B cell (primary cell): ENCODE measurements at regions not wholly inside any gene's neighbourhood (a gene's known extent, or its start where the extent isn't known, plus 50 kb on each side); places are given as distances from the start of the nearest gene placed in this dataset.

Source experiments
- ATAC-seq: fragments of 200-7000 bp; cut with Tn5 transposase; one replicate; pipeline ENCODE4 v1.10.0; 2021; ENCODE audit warnings: low read depth, mild to moderate bottlenecking, moderate number of reproducible peaks, moderate library complexity
- CTCF ChIA-PET: fragments of 350-600 bp; sonication (Branson Sonifier 250); formaldehyde crosslinking; loops from one replicate; lab custom pipeline; 2021; ENCODE audit warnings: antibody characterized with exemption, inconsistent platforms; lab: Charles Lee
- POLR2A ChIA-PET: fragments of 350-600 bp; sonication (Branson Sonifier 250); formaldehyde crosslinking; loops from one replicate; lab custom pipeline; 2021; ENCODE audit warnings: antibody characterized with exemption; lab: Charles Lee
- DNase-seq: peaks from one replicate; pipeline ENCODE4 v3.0.0; 2013
- H2AFZ ChIP-seq: 2 replicates; pipeline ENCODE4 v1.6.1; 2012; ENCODE audit warnings: mild to moderate bottlenecking, low read depth, low read length; ENCODE audit not compliant: insufficient read depth, poor library complexity, severe bottlenecking
- H3K27ac ChIP-seq, 2 donors: 1 replicate in 1 of 2; 2 replicates in 1 of 2; pipeline ENCODE4 v1.5.1; 2012 to 2013; ENCODE audit warnings: low read length in 2 of 2, mild to moderate bottlenecking in 2 of 2, moderate library complexity in 1 of 2
- H3K27me3 ChIP-seq, 4 experiments: fragments of 200-600 bp in 1 of 4; sonication (generic) in 1 of 4; replicated peaks in 1 of 4; 1 replicate in 2 of 4; 2 replicates in 2 of 4; pipeline versions ENCODE4 v1.6.1 to v1.7.0; 2013 to 2016; ENCODE audit warnings: low read length in 3 of 4, mild to moderate bottlenecking in 2 of 4, mixed read lengths in 1 of 4, moderate library complexity in 1 of 4; ENCODE audit not compliant: insufficient read depth in 4 of 4, control insufficient read depth in 3 of 4; ENCODE audit errors: control extremely low read depth in 1 of 4
- H3K36me3 ChIP-seq, 2 experiments: replicated peaks in 1 of 2; 1 replicate in 1 of 2; 2 replicates in 1 of 2; pipeline versions ENCODE4 v1.6.1 to v1.7.1; 2013; ENCODE audit warnings: low read length in 1 of 2; ENCODE audit not compliant: insufficient read depth in 2 of 2, control insufficient read depth in 1 of 2; ENCODE audit errors: control extremely low read depth in 1 of 2, extremely low read depth in 1 of 2
- H3K4me1 ChIP-seq, 2 donors: fragments of 200-600 bp in 1 of 2; sonication (generic) in 1 of 2; 1 replicate in 1 of 2; 2 replicates in 1 of 2; pipeline versions ENCODE4 v1.5.1 to v1.6.1; 2013 to 2017; ENCODE audit warnings: low read length in 2 of 2; ENCODE audit not compliant: control insufficient read depth in 2 of 2, insufficient read depth in 2 of 2
- H3K4me2 ChIP-seq: replicated peaks from 2 replicates; pipeline ENCODE3; 2012; ENCODE audit warnings: mild to moderate bottlenecking, low read depth, low read length; ENCODE audit not compliant: poor library complexity, severe bottlenecking
- H3K4me3 ChIP-seq, 5 experiments: fragments of 200-600 bp in 1 of 5; sonication (generic) in 1 of 5; 1 replicate in 3 of 5; 2 replicates in 2 of 5; pipeline versions ENCODE4 v1.5.1 to v1.7.0; 2011 to 2016; ENCODE audit warnings: low read length in 4 of 5, mild to moderate bottlenecking in 4 of 5, low read depth in 2 of 5, control low read depth in 1 of 5, moderate library complexity in 1 of 5; ENCODE audit not compliant: insufficient read depth in 1 of 5; ENCODE audit errors: control extremely low read depth in 1 of 5, extremely low read depth in 1 of 5
- H3K79me2 ChIP-seq: fragments of 200-600 bp; sonication (generic); one replicate; pipeline ENCODE4 v1.6.0; 2016; ENCODE audit warnings: low read length; ENCODE audit not compliant: control insufficient read depth, insufficient read depth
- H3K9ac ChIP-seq: fragments of 200-600 bp; sonication (generic); 2 replicates; pipeline ENCODE4 v1.6.1; 2017; ENCODE audit warnings: mild to moderate bottlenecking, low read length, moderate library complexity
- H3K9me3 ChIP-seq, 3 donors: one replicate each; pipeline versions ENCODE4 v1.6.1 to v1.7.1; 2013; ENCODE audit warnings: low read length in 2 of 3; ENCODE audit not compliant: control insufficient read depth in 2 of 3, insufficient read depth in 1 of 3; ENCODE audit errors: control extremely low read depth in 1 of 3
- H4K20me1 ChIP-seq: 2 replicates; pipeline ENCODE4 v1.6.0; 2012; ENCODE audit warnings: mild to moderate bottlenecking, low read length; ENCODE audit not compliant: insufficient read depth, control insufficient read depth, poor library complexity, severe bottlenecking
- H3K27ac Mint-ChIP-seq: one replicate; pipeline ENCODE4 v1.8.0; 2021; ENCODE audit warnings: mixed read lengths
- H3K27me3 Mint-ChIP-seq: one replicate; pipeline ENCODE4 v1.8.0; 2021; ENCODE audit warnings: mixed read lengths
- H3K4me1 Mint-ChIP-seq: one replicate; pipeline ENCODE4 v1.8.0; 2021; ENCODE audit warnings: mixed read lengths
- H3K4me3 Mint-ChIP-seq: one replicate; pipeline ENCODE4 v1.8.0; 2021; ENCODE audit warnings: mixed read lengths
- H3K9me3 Mint-ChIP-seq: one replicate; pipeline ENCODE4 v1.8.0; 2022; ENCODE audit warnings: mixed read lengths; ENCODE audit not compliant: insufficient read depth
- CTCF ChIP-seq: fragments of 200-600 bp; IDR thresholded peaks from one replicate; pipeline ENCODE4 v1.8.0; 2022; ENCODE audit warnings: antibody characterized with exemption, mild to moderate bottlenecking
- EZH2 ChIP-seq: IDR thresholded peaks from 2 replicates; pipeline ENCODE4 v1.6.1; 2012; ENCODE audit warnings: borderline replicate concordance, low read depth, mild to moderate bottlenecking, moderate library complexity, low read length; ENCODE audit not compliant: insufficient read depth, poor library complexity, severe bottlenecking
- WGBS: methylation state at CpG from one replicate; pipeline ENCODE4 v1.1.5; 2013; ENCODE audit warnings: missing lambda C conversion rate; ENCODE audit not compliant: insufficient coverage; 5-methylcytosine and 5-hydroxymethylcytosine counted together
- intact Hi-C: fragments of 100-400 bp; cut with micrococcal nuclease; formaldehyde crosslinking; loops from one replicate; pipeline ENCODE4 v1.10.0; 2022

DNA sequence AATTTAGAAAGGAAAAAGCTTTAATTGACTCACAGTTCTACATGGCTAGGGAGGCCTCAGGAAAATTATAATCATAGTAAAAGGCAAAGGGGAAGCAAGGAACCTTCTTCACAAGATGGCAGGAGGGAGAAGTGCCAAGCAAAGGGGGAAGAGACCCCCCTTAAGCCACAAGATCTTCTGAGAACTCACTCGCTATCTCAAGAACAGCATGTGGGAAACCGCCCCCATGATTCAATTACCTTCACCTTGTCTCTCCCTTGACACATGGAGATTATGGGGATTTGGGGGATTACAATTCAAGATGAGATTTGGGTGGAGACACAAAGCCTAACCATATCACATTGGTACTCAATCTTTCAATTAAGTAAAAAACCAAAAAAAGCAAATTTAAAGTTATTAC lies 1778.7 kb upstream of the MIR17HG start:
- no CpG with 5 or more reads among the region's 2 CpGs for WGBS
- POLR2A ChIA-PET, result no interaction called here
- H2AFZ ChIP-seq, result no peak overlapping the region

DNA sequence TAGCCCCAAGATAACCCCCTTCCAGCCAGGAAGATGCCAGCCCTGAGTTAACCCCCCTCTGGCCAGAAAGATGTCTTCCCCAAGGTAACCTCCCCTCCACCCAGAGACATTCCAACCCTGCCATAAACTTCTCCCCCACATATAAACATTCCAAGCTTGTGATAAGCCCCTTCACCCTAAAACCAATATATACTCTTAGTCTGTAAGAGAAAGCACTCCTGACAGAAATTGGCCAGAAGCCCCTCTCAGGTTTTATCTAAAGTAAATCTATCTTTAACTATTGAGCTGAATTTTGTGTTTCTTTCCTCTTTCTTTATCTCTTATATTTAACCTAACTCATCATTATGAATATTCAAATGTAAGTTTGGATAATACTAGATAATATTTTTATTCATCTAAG lies 1775.8 kb upstream of the MIR17HG start:
- Histone ChIP-seq H3K9ac (no peak overlapping the region), H3K4me3 (no peak overlapping the region), H3K9me3 (peaks cover 0 to 1% (median 0%) of the 10 kb centered on the region in 3 donors), H3K27ac (no peak overlapping the region), H3K79me2 (no peaks in the 10 kb centered on the region), H3K4me1 (no peaks in the 10 kb centered on the region), H3K36me3 (no peaks in the 10 kb centered on the region), H3K27me3 (no peaks in the 10 kb centered on the region), H4K20me1 (no peaks in the 10 kb centered on the region), H2AFZ (no peak overlapping the region), H3K4me2 (no peak overlapping the region)
- H3K9me3 Mint-ChIP-seq, result peaks cover 10% of the 10 kb centered on the region
- ATAC-seq (no peak), DNase-seq (no peak)
- TF ChIP-seq CTCF, result no peak
- TF ChIP-seq EZH2, result no peak
- H3K4me3 Mint-ChIP-seq, result no peak overlapping the region
- CTCF ChIA-PET, result no interaction called here
- intact Hi-C loops, result no loop called here
- no peak overlapping the region for H3K27ac Mint-ChIP-seq
- H3K27me3 Mint-ChIP-seq, result no peaks in the 10 kb centered on the region
- POLR2A ChIA-PET, result no interaction called here
- H3K4me1 Mint-ChIP-seq, result no peaks in the 10 kb centered on the region

More for the DNA sequence above, 1778.7 kb upstream of the MIR17HG start:
- H3K4me1 Mint-ChIP-seq, result no peaks in the 10 kb centered on the region
- Histone ChIP-seq H3K27ac (no peak overlapping the region), H3K36me3 (no peaks in the 10 kb centered on the region), H3K4me3 (no peak overlapping the region), H3K9ac (no peak overlapping the region), H3K79me2 (no peaks in the 10 kb centered on the region), H3K4me2 (no peak overlapping the region), H3K9me3 (peaks cover 0 to 1% (median 0%) of the 10 kb centered on the region in 3 donors), H3K4me1 (no peaks in the 10 kb centered on the region), H4K20me1 (no peaks in the 10 kb centered on the region), H3K27me3 (no peaks in the 10 kb centered on the region)
- no peak overlapping the region for H3K27ac Mint-ChIP-seq
- CTCF ChIA-PET, result no interaction called here
- no peak for ATAC-seq
- H3K4me3 Mint-ChIP-seq, result no peak overlapping the region
- TF ChIP-seq CTCF, result no peak
- no peak for TF ChIP-seq EZH2
- intact Hi-C loops, result no loop called here
- DNase-seq, result no peak
- no peaks in the 10 kb centered on the region for H3K27me3 Mint-ChIP-seq
- H3K9me3 Mint-ChIP-seq, result peaks cover 7% of the 10 kb centered on the region
